ENCODE measurements at regions not wholly inside any gene's neighbourhood (a gene's known extent, or its start where the extent isn't known, plus 50 kb on each side); places are given as distances from the start of the nearest gene placed in this dataset.
"Not testable (repeated sequence)": the region's sequence is repeated elsewhere in the genome, so short reads cannot be mapped to it uniquely, and the experiment has no call there.

GRCh38 chr3:81874738-81875137 lies 113.3 kb upstream of the GBE1 start:
- no peak for DNase-seq

GRCh38 chr3:81872566-81872965 lies 111.1 kb upstream of the GBE1 start:
- no peak for DNase-seq

DNA sequence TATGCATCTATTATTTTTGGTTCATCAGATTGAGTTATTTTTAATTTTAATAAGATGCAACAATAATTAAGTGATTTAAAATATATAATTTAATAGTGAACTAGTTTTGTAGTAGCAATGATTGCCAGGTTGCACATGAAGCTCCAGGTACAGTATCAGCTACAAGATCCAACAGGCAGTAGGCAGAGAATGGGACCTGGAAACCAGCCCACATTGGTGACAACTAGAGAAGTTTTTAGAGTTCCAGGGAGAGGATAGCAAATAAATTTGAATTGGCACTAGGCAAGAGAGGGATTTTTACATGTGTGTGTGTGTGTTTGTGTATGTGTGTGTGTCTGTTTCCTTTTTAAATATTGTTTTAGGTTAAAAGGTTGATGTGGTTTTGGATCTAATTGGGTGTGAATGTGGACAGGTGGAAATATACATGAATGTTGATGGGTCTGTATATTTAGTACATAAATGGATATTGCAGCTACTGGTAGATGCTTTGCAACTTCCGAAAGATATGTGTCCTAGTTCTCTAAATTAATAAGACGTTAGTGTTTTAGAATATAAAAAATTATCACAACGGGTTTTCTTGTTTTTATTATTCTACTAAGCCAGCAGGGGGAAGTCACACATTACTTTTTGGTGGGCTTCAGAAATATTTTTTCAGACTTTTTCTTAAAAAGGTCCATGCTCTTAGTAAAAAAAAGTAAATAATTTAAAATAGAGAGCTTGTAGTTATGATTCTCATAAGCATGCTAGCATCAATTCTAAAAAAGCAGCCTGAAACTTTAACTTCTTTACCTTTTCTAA lies 110.1 kb upstream of the GBE1 start:
- DNase-seq = no peak

DNA sequence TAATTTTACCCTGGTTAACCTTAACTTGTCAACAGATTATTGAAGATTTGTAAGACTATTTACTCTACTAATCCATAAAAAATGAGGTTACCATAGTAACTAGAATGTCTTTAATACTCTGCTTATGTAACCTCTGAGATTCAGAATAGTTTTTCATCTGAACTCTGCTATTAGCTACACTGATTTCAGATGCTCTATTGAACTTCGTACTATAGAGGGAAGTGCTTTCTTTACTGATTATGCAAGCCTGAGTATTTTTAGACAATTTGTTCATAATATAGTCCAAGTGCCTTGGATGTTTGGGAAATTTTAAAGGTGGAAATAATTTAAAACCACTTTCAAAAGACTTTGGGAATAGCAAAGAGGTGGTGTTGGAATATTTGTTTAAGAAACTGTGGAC lies 107.9 kb upstream of the GBE1 start:
- DNase-seq = no peak

DNA sequence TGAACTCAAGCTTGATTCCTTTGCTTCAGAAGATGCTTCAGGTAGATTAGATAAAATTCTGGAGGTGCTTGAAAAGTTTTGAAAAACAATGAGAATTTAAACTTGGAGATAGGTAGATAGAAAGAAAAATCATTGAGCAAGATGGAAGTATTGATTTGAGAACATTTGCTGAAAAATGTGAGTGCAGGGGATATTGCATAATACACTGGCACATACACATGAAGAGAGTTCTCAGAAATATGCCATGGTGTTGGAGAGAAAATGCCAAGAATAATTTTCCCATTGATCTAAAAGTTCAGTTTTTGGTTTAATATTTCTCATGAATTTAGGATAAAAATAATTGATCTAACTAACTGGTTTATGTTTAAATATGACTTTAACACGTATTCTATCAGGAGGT lies 107.2 kb upstream of the GBE1 start:
- no peak for DNase-seq

DNA sequence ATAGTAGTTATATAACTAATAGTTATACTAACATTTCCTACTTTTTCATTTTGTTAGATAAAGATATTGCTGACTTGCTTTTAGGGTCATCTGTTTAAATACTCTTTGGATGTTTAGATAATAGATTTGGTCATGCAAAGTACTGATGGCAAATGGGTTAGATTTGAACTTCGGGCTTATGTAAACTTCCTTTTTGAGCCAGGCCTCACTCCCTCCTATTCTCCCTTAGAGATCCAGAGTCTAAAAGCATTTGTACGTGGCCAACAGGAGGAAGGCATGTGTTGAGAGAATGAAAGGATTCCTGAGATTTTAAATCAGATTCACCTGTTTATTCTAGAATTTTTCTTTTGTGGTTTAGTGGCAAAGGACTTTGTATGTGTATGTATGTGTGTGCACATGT lies 106.4 kb upstream of the GBE1 start:
- DNase-seq = no peak

- not testable (repeated sequence) for DNase-seq
Measured at GRCh38 chr3:81865164-81865563, 103.7 kb upstream of the GBE1 start.

GRCh38 chr3:81864272-81864671 lies 102.8 kb upstream of the GBE1 start:
- peak; percentile 10 for DNase-seq

DNA sequence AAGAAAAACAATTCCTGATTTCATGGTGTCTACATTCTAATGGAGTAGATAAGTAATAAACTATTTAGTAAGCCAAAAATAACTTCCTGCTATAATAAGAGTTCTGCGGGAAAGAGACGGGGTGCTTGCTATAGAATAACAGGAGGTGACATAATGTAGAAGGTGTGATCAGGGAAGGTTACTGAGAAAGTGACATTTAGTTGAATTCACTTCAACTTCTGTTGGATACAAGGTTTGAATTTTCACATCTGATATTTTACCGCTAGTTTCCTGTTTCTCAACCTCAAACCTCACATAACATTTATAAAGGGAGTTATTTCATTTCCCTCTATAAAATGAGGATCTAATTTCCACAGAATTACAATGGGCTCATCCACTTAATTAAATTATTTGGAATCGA lies 102.3 kb upstream of the GBE1 start:
- no peak for DNase-seq

DNA sequence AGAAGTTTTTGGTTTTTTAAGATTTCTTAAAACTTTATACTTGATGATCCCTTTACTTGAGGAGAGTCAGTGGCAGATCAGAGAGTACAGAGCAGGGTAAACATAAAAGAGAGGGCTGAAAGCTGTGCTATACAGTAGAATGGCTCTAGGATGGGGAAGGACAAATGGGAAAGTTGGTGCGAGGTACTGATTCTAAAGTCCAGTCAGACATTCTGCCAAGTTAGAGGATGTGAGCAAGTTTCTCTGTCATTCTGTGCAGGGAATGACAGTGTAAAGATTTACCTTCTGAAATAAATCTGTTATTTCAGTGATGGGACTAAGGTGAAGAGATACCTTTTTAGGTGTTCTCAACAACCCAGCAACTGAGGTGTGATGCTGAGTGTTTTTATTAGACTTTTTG lies 100.1 kb upstream of the GBE1 start:
- DNase-seq = no peak

DNA sequence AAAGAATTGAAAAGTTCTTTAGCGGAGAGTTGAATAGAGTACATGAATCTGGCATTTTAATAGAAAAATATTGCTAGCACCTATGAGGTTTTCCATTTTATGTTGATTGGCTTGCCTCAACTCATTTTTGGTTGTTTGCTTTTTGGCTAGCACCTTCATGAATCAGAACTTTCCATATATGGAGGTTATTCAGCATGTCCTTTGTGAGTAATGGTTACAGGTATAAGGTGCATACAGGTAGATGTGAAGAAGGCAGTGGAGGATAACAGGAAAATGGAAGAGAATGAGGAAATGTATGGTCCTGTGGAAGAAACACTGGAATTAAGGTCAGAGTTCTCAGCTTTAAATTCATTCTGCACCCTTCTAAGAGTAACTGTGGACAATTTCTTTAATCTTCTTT lies 98.1 kb upstream of the GBE1 start:
- DNase-seq = no peak

DNA sequence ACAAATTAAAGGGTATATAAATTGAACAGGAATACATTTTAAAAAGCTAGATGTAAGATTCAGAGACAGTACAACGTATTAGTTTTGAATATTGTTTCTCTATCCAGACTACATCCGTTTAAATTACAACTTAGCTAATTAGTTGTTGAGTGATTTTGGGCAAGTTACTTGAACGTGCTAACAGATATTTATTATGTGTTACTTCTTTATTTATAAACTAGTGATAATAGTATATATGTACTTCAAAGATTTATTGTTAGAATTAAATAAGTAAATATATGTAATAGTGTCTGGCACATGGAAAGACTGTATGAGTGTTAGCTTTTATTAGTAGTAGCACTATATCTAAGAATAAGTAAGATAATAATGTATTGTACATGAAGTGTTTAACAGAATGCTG lies 92.0 kb upstream of the GBE1 start:
- no peak for DNase-seq

- peak; percentile 43 for DNase-seq
Measured at GRCh38 chr3:81851176-81851575, 89.7 kb upstream of the GBE1 start.

DNA sequence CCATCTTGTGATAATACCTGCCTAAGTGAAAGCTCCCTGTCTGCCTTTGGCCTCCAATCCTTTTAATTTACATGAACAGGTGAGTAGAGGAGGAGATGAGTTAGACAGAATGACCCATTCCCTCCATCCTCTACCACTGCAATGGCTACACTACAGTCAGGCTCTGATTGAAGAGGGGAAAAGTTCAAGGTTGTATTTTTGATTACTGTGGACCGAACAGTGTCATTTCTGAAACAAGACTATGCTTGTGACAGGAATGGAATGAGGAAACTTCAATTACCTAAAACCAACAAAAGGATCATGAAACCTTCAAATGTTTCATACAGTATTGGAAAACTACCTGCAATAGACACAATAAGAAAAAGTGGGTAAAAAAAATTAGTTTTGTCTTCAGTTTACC lies 85.5 kb upstream of the GBE1 start:
- no peak for DNase-seq

DNA sequence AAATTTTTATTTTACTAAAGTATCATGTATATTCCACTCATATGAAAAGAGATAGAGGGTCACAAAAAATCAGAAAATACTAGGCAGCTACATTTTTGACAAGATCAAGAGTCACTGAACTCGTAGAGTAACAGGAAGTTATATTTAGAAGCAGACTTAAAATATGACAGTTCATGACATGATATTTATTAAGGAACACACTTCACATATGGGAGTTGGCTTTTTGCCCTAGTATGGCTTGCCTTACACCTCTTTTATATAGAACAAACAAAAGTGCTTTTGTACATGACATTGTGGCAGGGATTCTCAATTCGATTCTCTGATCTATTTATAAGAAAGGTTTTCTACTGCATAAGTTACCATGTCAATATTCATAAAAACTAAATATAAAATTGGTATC lies 80.1 kb upstream of the GBE1 start:
- DNase-seq = no peak

GRCh38 chr3:81839504-81840094 lies 78.2 kb upstream of the GBE1 start:
- no peak for DNase-seq

- no peak for DNase-seq
Measured at GRCh38 chr3:81838457-81838856, 77.0 kb upstream of the GBE1 start.

- no peak for DNase-seq
Measured at GRCh38 chr3:81837071-81837593, 75.7 kb upstream of the GBE1 start.

DNA sequence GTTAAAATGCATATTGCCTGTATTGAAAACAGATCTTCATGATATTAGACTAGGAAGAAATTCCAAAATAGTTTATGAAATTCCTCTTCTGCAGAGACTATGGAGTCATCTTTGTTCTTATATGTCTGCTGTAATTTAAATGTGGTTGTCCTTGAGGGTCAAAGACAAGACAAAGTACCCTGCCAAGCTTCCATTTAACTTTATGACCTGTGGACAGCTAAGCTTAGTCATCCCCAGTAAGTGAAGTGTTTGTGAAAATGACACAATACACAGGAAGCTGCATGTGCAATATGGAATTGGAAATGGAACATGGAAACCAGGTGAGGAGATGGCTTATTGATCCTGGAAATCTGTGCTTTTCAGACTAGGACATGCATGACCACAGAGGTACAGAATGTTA lies 68.5 kb upstream of the GBE1 start:
- DNase-seq = no peak

DNA sequence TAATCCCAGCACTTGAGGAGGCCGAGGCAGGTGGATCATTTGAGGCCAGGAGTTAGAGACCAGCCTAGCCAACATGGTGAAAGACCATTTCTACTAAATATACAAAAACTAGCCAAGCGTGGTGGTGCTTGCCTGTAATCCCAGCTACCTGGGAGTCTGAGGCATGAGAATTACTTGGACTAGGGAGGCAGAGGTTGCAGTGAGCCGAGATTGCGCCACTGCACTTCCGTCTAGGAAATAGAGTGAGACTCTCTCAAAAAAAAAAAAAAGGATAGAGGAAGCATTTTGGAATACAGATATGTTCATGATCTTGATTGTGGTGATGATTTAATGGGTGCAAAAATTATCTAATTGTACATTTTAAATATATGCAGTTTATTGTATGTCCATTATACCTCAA lies 67.8 kb upstream of the GBE1 start:
- DNase-seq = not testable (repeated sequence)

DNA sequence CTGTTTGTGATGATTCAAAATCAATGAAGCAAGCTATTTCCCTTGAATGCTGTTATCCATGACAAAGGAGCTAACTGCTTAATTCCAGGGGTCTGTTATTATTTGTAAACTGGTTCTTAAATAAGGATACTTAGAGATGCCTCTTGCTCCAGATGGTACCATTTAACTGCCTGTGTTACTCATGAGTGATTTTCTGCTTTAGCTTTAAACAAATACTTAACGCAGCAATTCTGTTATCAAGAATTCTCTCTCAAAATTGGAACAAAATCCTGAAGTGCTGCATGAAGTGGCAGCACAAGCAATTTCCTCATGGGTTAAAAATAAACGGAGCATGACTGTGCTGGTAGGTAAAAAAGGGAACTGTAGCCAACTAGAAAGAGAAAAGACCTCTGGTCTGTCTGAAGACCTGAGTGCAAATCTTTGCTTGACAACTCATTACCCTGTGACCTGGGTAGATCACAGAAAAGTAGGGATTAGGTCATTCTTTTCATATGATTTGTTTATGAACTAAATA lies 62.5 kb upstream of the GBE1 start:
- peak; percentile 54 for DNase-seq

GRCh38 chr3:81823086-81823485 lies 61.6 kb upstream of the GBE1 start:
- no peak for DNase-seq

DNA sequence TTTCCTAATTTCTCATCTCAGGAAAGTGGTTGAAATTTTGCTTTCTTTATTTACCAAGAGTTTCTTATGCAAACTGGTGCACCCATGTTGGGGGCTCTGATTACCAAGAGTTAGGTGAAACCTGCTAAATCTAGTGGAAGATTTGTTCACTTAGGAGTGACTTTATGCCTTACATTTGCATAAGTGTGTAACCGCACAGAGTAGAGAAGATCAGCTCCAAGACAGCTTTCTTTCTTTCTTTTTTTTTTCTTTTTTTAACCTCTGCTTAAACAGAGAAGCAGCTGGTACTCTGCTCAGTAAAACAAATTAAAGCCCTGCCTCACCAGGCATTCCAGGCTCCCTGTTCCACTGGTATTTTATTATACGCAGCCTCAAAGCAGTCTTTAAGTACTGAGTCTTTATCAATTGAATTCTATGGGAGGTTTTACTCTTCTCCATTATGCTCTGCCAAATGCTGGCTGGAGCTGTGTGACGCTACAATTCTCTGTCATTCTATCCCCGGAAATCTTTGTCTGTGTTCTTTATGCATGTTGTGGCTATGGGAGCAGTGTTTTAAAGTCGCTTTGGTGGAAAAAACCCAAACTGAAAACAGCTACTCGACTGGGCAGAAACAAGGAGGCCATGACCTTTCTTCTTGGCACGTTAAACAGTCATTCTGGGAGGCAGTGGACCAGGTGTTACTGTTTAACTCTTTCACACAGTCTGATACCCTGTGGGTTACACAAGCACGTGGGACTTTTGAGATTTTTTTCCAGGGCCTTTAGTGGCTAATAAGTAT lies 55.2 kb upstream of the GBE1 start:
- no peak for DNase-seq

- DNase-seq = not testable (repeated sequence)
Measured at GRCh38 chr3:81812098-81812497, 50.7 kb upstream of the GBE1 start.

All from NCI-H2227 treated with DMSO at 0.1 percent for 48 hours (cell line).